ENCODE measurements at regions not wholly inside any gene's neighbourhood (a gene's known extent, or its start where the extent isn't known, plus 50 kb on each side); places are given as distances from the start of the nearest gene placed in this dataset.
A peak's percentile ranks its signal among the peaks of the same experiment; 100 is the strongest.

GRCh38 chr7:1364068-1364905 is 95.0 kb downstream of the MICALL2 start:
- peaks cover 3% of the 10 kb centered on the region for H3K36me3 Mint-ChIP-seq (ENCODE audit: low read depth, unreplicated experiment)
- DNase-seq (ENCODE audit: low spot score) = no peak
- H3K4me3 Mint-ChIP-seq (ENCODE audit: unreplicated experiment) = no peak overlapping the region

DNA sequence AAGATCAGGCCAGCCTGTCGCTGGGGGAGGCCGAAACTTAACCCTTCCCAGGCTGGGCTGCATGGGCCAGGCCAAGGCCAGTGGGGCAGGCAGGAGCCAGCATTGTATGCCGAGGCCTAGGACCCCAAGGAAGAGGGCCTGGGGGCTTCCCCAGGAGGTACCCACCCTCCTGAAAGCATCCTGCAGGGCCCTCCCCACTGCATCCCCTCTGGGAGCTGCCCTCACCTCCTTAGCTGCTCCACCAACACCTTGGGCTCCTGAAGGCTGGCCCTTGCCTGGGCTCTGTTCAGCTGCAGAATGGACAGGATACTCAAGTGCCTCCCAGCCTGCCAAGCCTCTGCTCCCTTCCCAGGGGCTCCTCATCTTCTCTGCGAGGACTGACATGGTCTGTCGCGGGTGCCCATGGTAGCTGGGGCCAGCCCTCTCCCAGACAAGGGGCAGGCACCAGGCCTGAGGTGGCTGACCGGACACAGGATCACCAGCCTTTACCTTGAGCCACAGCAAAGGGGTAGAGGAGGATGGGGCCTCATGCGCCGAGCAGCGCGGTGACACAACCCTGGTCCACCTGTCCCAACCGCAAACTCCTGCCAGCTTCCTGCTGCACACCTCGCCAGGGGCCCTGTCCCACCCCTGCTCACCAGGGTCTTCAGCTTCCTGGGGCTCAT is 94.2 kb downstream of the MICALL2 start:
- H3K27ac Mint-ChIP-seq (ENCODE audit: unreplicated experiment) = no peak overlapping the region
- peaks cover 3% of the 10 kb centered on the region for H3K36me3 Mint-ChIP-seq (ENCODE audit: low read depth, unreplicated experiment)
- TF ChIP-seq CTCF (IDR thresholded peaks at IDR 0.05; ENCODE audit: unreplicated experiment) = no peak
- H3K9me3 Mint-ChIP-seq (ENCODE audit: unreplicated experiment) = no peaks in the 10 kb centered on the region
- peaks cover 14% of the 10 kb centered on the region for H3K27me3 Mint-ChIP-seq (ENCODE audit: unreplicated experiment)
- DNase-seq (ENCODE audit: low spot score) = no peak
- no peak overlapping the region for H3K4me3 Mint-ChIP-seq (ENCODE audit: unreplicated experiment)
- H3K4me1 Mint-ChIP-seq (ENCODE audit: unreplicated experiment) = no peaks in the 10 kb centered on the region

More at GRCh38 chr7:1364068-1364905, 95.0 kb downstream of the MICALL2 start:
- Mint-ChIP-seq H3K9me3 (ENCODE audit: unreplicated experiment) (no peaks in the 10 kb centered on the region), H3K27ac (ENCODE audit: unreplicated experiment) (no peak overlapping the region), H3K4me1 (ENCODE audit: unreplicated experiment) (no peaks in the 10 kb centered on the region), H3K27me3 (ENCODE audit: unreplicated experiment) (peaks cover 11% of the 10 kb centered on the region)
- no peak for TF ChIP-seq CTCF (IDR thresholded peaks at IDR 0.05; ENCODE audit: unreplicated experiment)

GRCh38 chr7:1365846-1366245 is 93.4 kb downstream of the MICALL2 start:
- no peak for TF ChIP-seq CTCF (IDR thresholded peaks at IDR 0.05; ENCODE audit: unreplicated experiment)
- H3K9me3 Mint-ChIP-seq (ENCODE audit: unreplicated experiment) = no peaks in the 10 kb centered on the region
- DNase-seq (ENCODE audit: low spot score) = no peak
- H3K4me1 Mint-ChIP-seq (ENCODE audit: unreplicated experiment) = no peaks in the 10 kb centered on the region
- no peak overlapping the region for H3K27ac Mint-ChIP-seq (ENCODE audit: unreplicated experiment)
- H3K27me3 Mint-ChIP-seq (ENCODE audit: unreplicated experiment) = peaks cover 14% of the 10 kb centered on the region
- H3K4me3 Mint-ChIP-seq (ENCODE audit: unreplicated experiment) = peak overlapping the region; percentile 24
- peaks cover 3% of the 10 kb centered on the region for H3K36me3 Mint-ChIP-seq (ENCODE audit: low read depth, unreplicated experiment)

GRCh38 chr7:1366801-1367405 is 92.4 kb downstream of the MICALL2 start:
- no peak for TF ChIP-seq CTCF (IDR thresholded peaks at IDR 0.05; ENCODE audit: unreplicated experiment)
- peaks cover 14% of the 10 kb centered on the region for H3K27me3 Mint-ChIP-seq (ENCODE audit: unreplicated experiment)
- no peak overlapping the region for H3K4me3 Mint-ChIP-seq (ENCODE audit: unreplicated experiment)

More at GRCh38 chr7:1366801-1367405, 92.4 kb downstream of the MICALL2 start:
- H3K9me3 Mint-ChIP-seq (ENCODE audit: unreplicated experiment) = no peaks in the 10 kb centered on the region
- H3K36me3 Mint-ChIP-seq (ENCODE audit: low read depth, unreplicated experiment) = peaks cover 3% of the 10 kb centered on the region
- no peak overlapping the region for H3K27ac Mint-ChIP-seq (ENCODE audit: unreplicated experiment)
- DNase-seq (ENCODE audit: low spot score) = no peak
- no peaks in the 10 kb centered on the region for H3K4me1 Mint-ChIP-seq (ENCODE audit: unreplicated experiment)

All from endothelial cell (in vitro differentiated cells).